Esophagus squamous epithelium (tissue), 4 donors: ENCODE measurements at regions not wholly inside any gene's neighbourhood (a gene's known extent, or its start where the extent isn't known, plus 50 kb on each side); places are given as distances from the start of the nearest gene placed in this dataset.

Experiments
- POLR2A ChIP-seq, 4 donors: fragments of 450-650 bp; IDR thresholded peaks; one replicate each; pipeline ENCODE4 v1.6.1; 2017; ENCODE audit warnings: antibody characterized with exemption in 4 of 4, mild to moderate bottlenecking in 4 of 4, moderate library complexity in 3 of 4
- TF ChIP-seq, protein P1 (sequence below), 6 experiments: fragments of 450-650 bp in 4 of 6; fragments of 200-600 bp in 2 of 6; sonication (generic) in 2 of 6; IDR thresholded peaks; one replicate each; pipeline ENCODE4 v1.5.1; 2016 to 2019; ENCODE audit warnings: antibody characterized with exemption in 6 of 6, mild to moderate bottlenecking in 4 of 6, moderate library complexity in 4 of 6

DNA sequence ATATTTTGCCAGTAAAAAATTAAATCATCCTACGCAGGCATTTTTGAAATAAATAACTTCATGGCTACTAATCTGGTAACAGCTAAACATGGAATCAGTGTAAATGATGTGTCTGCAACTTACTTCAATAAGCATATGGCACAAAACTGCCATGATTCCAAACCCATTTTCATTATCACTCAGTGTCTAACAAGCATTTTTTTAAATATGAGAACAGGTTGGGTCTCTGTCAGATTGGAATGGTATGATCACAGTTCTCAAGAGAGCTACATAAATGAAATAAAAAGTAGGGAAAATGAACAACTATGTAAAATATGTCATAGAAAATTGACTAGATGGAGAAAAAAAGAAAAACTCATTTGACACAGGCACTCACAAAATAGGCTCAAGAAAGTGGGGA, 476.9 kb upstream of the NWD2 start:
- TF ChIP-seq, protein P1, sequence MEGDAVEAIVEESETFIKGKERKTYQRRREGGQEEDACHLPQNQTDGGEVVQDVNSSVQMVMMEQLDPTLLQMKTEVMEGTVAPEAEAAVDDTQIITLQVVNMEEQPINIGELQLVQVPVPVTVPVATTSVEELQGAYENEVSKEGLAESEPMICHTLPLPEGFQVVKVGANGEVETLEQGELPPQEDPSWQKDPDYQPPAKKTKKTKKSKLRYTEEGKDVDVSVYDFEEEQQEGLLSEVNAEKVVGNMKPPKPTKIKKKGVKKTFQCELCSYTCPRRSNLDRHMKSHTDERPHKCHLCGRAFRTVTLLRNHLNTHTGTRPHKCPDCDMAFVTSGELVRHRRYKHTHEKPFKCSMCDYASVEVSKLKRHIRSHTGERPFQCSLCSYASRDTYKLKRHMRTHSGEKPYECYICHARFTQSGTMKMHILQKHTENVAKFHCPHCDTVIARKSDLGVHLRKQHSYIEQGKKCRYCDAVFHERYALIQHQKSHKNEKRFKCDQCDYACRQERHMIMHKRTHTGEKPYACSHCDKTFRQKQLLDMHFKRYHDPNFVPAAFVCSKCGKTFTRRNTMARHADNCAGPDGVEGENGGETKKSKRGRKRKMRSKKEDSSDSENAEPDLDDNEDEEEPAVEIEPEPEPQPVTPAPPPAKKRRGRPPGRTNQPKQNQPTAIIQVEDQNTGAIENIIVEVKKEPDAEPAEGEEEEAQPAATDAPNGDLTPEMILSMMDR (IDR thresholded peaks at IDR 0.05), result no peak
- no peak for TF ChIP-seq POLR2A (IDR thresholded peaks at IDR 0.05)
